GM21381 (cell line): ENCODE measurements at regions not wholly inside any gene's neighbourhood (a gene's known extent, or its start where the extent isn't known, plus 50 kb on each side); places are given as distances from the start of the nearest gene placed in this dataset.

Experiments used
- ATAC-seq: cut with Tn5 transposase; IDR thresholded peaks from one replicate; pipeline ENCODE4 v1.9.1; 2021; ENCODE audit warnings: mild to moderate bottlenecking, moderate library complexity; ENCODE audit not compliant: unreplicated experiment

DNA sequence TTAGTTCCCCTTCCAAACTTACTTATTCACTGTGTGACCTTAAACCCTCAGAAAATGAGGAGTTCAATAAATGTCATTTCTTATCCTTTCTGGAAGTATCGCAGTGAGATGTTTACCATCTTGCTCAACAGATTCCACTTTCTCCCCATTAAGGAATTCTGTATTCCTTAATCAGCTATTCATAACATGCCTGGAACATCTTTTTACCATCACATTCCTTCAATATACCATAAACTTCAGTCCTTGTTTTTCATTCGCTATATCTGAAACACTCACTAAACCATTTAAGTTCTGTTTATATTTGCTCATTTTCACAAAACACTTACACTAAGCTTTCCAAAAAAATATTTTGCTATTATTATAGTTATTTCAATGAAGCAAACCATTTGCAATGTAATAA is 1158.6 kb downstream of the CDH12 start:
- no peak for ATAC-seq

DNA sequence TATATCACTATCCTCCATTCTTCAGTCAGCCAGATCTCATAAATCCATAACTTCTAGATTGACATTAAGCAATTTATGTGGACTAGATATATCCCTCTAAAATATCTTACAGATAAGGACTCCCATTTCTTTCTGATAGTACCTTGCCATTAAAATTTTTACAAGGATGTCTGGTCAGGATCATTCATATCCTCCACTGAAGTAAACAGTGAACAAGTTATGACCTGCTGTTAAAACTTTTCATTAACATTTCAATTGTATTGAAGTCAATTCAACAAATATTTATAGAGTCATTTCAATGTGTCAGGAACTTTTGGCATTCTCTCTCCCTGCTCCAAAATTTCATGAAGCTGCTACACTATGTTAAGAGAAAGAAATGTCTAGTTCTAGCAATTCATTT is 1159.6 kb downstream of the CDH12 start:
- no peak for ATAC-seq

DNA sequence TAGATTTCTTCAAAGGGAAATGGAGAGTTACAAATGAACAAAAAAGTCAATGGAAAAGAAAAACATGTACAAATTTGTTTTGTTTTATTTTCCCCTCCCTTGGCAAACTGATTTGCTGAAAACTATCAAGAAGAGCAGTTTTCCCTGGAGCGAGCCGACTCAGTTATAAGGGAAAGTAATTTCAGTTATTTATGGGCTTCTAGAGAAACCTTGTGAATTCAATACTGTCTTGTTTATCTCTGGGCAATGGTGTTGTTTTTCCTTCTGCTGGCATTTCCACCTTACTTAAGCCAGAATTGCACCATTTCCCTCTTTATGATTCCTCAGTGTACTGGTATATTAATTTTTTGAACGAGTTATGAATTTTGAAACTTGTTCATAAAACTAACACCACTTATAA is 1163.6 kb downstream of the CDH12 start:
- ATAC-seq: no peak

DNA sequence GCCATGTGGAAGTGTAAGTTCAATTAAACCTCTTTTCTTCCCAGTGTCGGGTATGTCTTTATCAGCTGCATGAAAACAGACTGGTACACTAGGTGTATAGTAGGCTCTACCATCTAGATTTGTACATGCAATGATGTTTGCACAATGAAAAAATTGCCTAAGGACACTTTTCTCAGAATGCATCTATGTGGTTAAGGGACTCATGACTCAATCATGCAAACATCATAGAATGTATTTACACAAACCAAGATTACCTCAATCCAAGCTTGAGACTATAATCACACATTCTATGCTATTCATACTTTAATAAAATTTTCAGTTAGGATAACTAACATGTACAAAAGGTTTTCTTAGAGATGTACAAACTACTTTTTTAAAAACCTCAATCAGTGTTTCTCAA is 1164.5 kb downstream of the CDH12 start:
- ATAC-seq: no peak

DNA sequence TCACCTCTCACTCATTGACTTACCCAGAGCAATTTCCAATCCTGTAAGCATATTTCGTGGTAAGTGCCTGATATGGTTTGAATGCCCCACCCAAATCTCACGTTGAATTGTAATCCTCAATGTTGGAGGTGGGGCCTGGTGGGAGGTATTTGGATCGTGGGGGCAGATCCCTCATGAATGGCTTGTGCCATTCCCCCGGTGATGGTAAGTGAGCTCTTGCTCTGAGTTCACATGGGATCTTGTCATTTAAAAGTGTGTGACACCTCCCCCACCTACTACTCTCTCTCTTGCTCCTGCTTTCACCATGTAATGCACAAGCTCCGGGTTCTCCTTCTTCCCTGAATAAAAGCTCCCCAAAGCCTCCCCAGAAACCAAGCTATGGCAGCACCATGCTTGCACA is 1165.5 kb downstream of the CDH12 start:
- no peak for ATAC-seq

DNA sequence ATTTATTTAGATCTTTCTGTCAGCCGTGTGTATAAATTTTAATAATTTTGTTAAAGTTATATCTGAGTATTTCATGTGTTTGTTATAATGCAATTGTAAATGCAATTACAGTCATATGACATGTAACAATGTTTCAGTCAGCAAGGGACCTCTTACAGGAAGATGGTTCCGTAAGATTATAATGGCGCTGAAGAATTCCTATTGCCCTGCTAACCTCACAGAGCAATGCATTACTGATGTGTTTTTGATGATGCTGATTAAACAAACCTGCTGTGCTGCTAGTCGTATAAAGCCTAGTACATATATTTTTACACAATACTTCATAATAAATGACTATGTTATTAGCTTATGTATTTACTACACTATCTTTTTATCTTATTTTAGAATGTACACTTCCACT is 1166.4 kb downstream of the CDH12 start:
- ATAC-seq: no peak

DNA sequence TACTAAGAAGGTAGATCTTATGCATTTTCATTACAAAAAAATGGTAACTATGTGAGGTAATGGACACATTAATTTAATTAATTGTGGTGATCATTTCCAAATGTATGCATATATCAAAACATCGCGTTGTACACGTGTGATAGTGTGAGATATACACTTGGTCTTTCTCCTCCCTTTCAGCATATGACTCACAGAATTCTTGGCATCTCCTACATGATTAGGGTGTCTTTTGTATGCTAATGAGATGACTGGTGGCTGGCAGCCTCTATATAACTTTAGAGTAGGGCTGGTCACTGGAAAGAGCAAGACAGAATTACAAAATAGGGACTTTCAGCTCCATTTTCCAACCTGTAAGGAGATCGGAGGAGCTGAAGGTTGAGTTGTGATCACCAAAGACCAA is 1167.6 kb downstream of the CDH12 start:
- no peak for ATAC-seq

DNA sequence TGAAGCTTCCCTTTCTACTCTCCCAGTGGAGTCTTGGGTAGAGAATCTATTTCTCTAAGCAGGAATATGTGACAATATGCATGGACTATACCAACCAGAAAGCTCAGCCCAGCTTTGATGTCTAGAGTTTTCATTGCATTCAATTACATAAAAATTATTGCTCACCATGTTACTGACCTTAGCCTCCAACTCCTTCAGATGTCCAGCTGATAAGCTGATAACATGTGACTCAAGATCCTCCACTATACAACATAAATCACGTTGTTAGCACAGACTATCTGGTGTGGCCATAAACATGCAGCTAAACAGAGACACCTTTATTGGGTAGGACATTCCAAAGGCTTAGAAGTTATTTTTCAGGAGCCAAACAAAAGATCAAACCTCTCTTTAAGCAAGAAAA is 1168.2 kb downstream of the CDH12 start:
- ATAC-seq: no peak

DNA sequence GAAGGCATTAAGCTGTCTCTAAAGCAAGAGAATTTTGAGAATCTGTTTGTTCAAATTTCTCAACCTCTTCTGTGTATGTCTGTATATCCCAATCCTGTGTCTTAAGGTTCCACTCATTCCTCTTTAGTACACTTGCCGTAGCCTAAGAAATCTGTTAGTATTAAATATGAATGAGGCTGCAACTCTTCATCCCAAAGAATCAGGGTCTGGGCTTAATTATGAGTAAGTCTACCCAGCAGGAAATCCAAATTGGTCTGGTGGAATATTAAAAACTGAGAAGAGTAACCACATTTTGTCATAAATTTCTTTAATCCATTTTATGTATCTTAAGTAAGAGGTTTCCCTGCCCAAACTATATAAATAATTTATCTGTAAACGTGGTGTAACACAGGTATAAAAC is 1171.2 kb downstream of the CDH12 start:
- ATAC-seq: no peak

DNA sequence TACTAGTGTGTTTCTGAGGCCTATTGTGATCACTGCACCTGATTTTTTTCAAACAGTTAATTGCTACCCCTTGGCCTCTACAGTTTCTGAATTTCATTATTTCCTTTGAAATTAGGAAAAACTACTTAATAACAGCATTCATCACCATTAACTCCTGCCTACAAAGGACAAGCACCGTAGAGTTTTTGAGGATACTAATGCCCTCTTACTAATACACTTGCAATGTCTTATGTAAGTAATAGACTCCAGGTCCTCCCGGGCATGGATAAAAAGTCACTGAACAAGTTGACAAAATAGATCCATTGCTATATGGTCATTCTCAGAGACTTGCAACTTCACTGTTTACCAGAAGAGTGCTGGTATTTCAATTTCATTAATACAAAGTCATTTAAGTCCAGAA is 1172.5 kb downstream of the CDH12 start:
- no peak for ATAC-seq

DNA sequence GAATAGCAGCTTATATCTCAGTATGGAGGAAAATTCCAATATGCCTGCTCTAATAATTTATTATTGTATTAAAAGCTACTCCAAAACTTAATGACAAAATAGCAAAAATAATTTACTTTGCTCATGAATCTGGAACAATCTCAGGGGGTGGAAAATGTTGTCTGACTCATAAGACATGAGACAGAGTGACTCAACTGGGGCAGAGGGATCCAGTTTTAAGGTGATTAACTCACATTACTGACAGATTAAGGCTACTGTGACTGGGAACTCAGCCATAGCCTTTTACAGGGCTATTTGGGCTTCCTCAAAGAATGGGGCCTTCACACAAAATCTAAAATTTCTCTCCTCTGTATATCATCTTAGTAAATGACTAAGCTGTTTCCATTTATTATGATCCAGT is 1172.9 kb downstream of the CDH12 start:
- ATAC-seq: no peak

DNA sequence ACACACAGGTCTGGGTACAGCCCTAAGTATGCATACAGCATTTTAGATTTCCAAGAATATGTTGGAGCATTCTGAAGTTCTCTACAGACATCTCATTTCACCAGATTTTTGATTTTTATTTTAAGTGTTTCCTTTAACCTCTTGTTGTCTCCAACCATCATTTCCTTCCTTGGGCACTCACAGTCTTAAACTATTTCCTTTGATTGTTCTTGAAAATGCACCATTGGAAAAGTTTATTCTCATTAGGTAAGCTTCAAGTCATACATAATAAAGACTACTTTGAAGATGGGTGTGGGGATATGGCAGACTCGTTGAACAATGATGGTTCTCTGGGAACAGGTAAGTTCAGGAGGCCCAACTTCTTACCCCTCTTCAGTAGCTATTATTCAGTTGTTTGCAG is 1174.6 kb downstream of the CDH12 start:
- ATAC-seq: no peak

DNA sequence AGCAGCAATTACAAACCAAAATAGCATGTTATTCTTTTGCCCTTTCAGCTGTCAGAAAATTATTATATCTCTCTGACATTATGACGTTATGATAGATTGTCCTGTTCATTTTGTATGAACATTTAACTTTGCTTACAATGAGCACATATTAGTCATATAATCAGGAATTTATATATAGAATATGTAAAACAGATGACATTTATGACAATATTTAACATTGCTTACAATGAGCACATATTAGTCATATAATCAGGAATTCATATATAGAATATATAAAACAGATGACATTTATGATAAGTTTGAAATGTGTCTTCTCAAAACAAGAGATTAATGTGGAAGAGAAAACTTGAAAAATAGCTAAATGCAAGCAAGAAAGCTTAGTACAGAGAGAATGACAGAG is 1180.2 kb downstream of the CDH12 start:
- no peak for ATAC-seq

DNA sequence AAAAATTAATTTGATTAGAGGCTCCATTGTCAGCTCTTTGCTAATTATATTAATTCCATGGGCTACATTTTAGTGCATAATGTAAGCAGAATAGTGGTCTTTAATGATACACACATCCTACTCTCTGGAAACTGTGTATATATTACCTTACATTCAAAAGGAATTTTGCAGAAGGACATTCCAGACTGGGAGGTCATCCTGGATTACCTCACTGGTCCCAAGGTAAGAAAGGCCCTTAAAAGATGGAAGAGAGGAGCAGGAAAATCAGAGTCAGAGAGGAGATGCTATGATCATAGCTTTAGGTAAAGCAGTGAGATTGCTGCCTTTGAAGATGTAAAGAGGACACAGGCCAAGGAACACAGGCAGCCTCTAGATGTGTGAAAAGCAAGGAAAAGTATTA is 1180.8 kb downstream of the CDH12 start:
- ATAC-seq: no peak

DNA sequence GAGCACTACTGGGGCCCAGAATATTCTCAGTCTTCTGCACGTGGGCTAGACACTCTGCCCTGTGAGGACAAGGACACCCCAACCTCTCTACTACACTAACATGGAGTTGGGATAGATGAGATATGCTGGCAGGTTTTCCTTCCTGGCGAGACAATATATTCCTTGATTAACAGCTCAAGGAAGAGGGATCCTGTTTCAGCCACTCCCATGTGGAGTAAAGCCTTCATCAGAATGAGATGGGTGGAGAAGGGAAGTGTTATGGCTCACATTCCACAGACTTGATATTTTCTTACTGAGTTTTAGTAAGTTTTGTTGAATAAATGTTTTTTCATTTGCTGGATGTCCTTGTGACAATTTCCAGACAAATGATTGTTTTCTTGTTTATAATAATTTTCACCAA is 1187.6 kb downstream of the CDH12 start:
- ATAC-seq: no peak

DNA sequence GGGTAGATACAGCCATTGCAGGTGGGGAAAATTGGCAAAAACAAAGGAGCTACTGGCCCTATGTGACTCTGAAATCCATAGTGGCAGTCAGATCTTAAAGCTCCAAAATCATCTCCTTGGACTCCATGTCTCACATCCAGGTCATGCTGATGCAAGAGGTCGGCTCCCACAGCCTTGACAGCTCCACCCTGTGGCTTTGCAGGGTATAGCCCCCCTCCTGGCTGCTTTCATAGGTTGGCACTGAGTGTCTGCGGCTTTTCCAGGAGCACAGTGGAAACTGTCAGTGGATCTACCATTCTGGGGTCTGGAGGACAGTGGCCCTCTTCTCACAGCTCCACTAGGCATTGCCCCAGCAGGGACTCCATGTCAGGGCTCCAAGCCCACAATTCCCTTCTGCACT is 1190.1 kb downstream of the CDH12 start:
- no peak for ATAC-seq

DNA sequence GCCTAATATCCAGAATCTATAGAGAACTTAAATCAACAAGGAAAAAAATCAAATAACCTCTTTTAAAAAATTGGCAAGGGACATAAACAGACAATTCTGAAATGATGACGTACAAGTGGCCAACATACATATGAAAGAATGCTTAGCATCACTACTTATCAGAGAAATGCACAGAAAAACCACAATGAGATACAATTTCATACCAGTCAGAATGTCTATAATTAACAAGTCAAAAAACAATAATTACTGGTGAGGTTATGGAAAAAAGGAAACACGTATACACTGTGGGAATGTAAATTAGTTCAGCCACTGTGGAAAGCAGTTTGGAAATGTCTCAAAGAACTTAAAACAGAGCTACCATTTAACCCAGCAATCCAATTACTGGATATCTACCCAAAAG is 1192.0 kb downstream of the CDH12 start:
- no peak for ATAC-seq

DNA sequence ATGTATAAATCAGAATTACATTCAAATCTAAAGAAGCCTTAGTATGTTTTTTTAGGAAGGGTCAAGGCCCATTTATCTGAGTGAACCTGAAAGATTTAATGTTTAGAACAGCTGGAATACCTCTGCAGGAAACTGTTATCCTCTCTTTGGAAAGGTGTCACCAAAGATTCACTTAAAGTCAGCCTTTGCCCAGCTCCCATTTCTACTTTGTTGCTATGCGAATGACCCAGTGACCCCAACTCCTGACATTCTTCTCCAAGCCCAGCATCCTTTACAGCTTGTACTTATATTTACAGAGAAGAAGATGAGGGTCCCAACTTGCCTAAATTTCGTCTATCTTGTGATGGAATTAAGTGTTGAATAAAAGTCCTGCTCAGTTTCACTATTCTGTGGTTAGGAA is 1198.6 kb downstream of the CDH12 start:
- no peak for ATAC-seq

DNA sequence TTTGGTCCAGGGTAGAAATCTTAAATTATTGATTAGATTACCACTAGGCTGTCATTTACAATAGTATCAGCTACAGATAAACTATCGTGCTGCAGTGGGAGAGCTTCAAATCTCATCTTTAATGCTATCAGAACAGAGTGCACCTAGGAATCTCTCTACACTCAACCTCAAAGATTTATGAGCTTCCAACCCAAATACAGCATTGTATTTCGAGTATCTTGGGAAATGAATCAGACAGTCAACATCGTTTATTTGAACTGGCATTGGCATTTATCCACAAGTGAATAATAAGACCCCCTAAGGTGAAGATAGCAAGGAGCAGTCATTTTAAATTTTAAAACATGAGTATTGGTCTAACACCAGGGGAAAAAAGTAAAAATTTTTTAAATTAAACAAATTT is 1203.2 kb downstream of the CDH12 start:
- no peak for ATAC-seq

DNA sequence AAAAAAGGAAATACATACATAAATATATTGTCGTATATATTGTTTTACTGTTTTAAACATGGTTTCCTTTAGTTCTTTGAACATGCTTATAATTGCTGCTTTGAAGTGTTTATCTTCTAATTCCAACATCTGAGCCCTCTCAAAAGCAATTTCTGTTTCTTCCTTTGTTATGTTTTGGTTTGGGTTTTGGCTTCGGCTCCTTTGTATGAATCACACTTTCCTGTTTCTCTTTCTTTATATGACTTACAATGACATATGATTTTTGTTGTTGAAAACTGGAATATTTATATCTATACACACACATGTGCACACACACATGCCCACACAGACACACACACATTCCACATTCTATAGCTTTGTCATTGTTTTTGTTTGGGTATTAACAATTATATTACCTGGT is 1206.7 kb downstream of the CDH12 start:
- ATAC-seq: no peak

DNA sequence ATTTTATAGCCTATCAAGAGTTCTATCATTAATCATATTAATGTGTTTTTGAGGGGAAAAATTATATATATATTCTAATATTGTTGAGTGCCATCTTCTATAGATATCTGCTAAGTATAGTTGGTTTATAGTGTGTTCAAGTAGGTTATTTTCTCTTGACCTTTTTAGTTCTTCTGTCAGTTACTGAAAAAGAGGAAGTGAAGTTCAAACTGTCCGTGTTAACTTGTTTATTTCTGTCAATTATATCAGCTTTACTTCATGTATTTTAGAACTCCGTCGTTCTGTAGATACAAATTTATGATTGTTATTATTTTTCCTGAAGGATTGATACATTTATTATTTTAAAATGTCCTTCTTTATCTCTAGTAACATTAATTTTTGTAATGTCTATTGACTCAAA is 1209.1 kb downstream of the CDH12 start:
- no peak for ATAC-seq

DNA sequence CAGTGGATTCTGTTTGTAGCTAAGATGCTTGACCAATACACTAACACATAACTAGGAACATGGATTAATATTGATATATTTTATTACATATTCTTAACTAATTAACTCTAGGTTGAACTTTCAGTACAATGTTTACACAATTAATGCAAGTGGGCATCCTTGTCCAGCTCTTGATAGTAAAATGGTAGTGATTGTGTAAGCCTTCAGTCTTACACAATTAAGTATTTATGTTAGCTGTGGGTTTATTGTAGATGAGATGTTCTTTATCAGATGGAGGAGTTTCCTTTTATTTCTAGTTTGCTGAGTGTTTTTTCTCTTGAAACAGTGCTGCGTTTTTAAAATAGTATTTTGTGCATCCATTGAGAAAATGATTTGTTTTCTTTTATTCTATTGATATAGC is 1210.8 kb downstream of the CDH12 start:
- ATAC-seq: no peak

DNA sequence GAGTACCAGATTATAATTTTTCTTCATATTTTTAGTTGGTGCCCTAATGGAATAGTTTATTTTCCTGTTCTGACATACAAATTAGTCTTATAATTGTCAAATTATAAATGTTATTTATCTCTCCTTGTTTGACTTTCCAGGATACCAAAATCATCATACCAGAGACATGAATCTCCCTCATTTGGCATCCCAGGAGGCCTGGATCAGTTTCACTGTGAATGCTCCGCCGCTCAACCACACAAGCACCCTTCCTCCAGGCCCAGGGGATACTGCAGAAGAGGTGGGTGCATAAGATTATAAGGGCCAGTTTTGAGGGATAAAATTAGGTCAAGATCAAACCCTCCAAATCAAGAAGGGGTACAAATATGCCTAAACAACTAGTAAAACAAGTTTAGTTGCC is 1229.3 kb downstream of the CDH12 start:
- no peak for ATAC-seq

DNA sequence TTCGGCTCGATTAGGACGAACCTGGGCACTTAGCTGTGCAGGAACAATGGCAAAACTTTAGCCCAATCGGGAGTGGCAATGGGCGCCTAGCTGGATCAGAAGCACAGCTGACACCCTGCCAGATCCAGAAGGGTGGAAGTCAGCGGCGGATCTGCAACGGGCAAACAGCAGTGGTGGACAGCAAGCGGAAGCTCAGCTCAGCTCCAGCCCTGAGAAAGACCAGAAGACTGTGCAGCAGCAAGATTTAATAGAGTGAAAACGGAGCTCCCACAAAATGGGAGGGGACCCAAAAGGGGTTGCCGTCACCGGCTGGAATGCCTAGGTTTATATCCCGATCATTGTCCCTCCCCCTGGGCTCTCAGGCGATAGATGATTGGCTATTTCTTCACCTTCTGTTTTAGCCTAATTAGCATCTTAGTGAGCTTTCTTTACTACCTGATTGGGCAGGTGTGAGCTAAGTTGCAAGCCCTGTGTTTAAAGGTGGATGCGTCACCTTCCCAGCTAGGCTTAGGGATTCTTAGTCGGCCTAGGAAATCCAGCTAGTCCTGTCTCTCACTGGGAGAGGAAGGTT is 1237.9 kb downstream of the CDH12 start:
- ATAC-seq: no peak
